ENCODE measurements at regions not wholly inside any gene's neighbourhood (a gene's known extent, or its start where the extent isn't known, plus 50 kb on each side); places are given as distances from the start of the nearest gene placed in this dataset.
A peak's percentile ranks its signal among the peaks of the same experiment; 100 is the strongest.
"Not testable (repeated sequence)": the region's sequence is repeated elsewhere in the genome, so short reads cannot be mapped to it uniquely, and the experiment has no call there.

DNA sequence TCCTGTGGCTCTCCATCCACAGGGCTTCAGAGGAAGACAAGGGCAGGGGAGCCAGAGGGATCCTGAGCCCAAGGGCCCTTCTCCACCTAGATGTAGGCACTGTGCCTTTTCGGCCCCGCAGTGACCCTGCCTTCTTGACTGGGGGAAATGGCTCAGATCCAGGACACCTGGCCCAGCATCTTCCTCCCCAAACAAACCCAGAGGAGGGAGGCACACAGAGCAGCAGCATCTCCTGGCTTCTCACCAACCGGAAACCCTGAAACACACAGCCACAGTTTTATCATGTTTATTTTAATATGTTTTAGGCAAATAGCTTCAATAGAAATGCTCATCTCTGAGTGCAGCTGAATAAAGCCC, 84.5 kb upstream of the LRFN2 start:
- Mint-ChIP-seq H3K4me1 (no peaks in the 10 kb centered on the region), H3K36me3 (no peaks in the 10 kb centered on the region), H3K27ac (no peak overlapping the region), H3K4me3 (no peak overlapping the region), H3K9me3 (ENCODE audit: low read depth) (peaks cover 3% of the 10 kb centered on the region), H3K27me3 (peaks cover 7% of the 10 kb centered on the region)
- ATAC-seq (no peak), DNase-seq (no peak)
- CTCF ChIA-PET = no interaction called here

- Mint-ChIP-seq H3K4me3 (no peak overlapping the region), H3K27me3 (peaks cover 7% of the 10 kb centered on the region), H3K4me1 (no peaks in the 10 kb centered on the region), H3K36me3 (no peaks in the 10 kb centered on the region), H3K9me3 (ENCODE audit: low read depth) (peaks cover 3% of the 10 kb centered on the region), H3K27ac (no peak overlapping the region)
- CTCF ChIA-PET = no interaction called here
- ATAC-seq (no peak), DNase-seq (no peak)
These were observed 84.0 kb upstream of the LRFN2 start for GRCh38 chr6:40671001-40671693.

- Mint-ChIP-seq H3K4me3 (no peak overlapping the region), H3K36me3 (no peaks in the 10 kb centered on the region), H3K9me3 (ENCODE audit: low read depth) (peaks cover 8% of the 10 kb centered on the region), H3K4me1 (no peaks in the 10 kb centered on the region), H3K27me3 (peaks cover 7% of the 10 kb centered on the region), H3K27ac (no peak overlapping the region)
- CTCF ChIA-PET = no interaction called here
- DNase-seq = no peak
- ATAC-seq = no peak
These were observed 82.2 kb upstream of the LRFN2 start for GRCh38 chr6:40669343-40669742.

- Mint-ChIP-seq H3K9me3 (ENCODE audit: low read depth) (peaks cover 13% of the 10 kb centered on the region), H3K4me3 (no peak overlapping the region)
These were observed 81.0 kb upstream of the LRFN2 start for GRCh38 chr6:40668203-40668602.

GRCh38 chr6:40666530-40666929, 79.4 kb upstream of the LRFN2 start:
- Mint-ChIP-seq H3K27ac (no peak overlapping the region), H3K9me3 (ENCODE audit: low read depth) (peaks cover 13% of the 10 kb centered on the region)
- CTCF ChIA-PET = no interaction called here

More at GRCh38 chr6:40668203-40668602, 81.0 kb upstream of the LRFN2 start:
- CTCF ChIA-PET = no interaction called here
- DNase-seq (no peak), ATAC-seq (no peak)
- H3K27ac Mint-ChIP-seq = no peak overlapping the region
- no peaks in the 10 kb centered on the region for H3K36me3 Mint-ChIP-seq
- peaks cover 7% of the 10 kb centered on the region for H3K27me3 Mint-ChIP-seq
- H3K4me1 Mint-ChIP-seq = no peaks in the 10 kb centered on the region

GRCh38 chr6:40661726-40662125, 74.6 kb upstream of the LRFN2 start:
- no peak overlapping the region for H3K27ac Mint-ChIP-seq
- peaks cover 6% of the 10 kb centered on the region for H3K27me3 Mint-ChIP-seq
- CTCF ChIA-PET = no interaction called here
- H3K9me3 Mint-ChIP-seq (ENCODE audit: low read depth) = peaks cover 10% of the 10 kb centered on the region
- DNase-seq = no peak
- no peak overlapping the region for H3K4me3 Mint-ChIP-seq
- H3K36me3 Mint-ChIP-seq = no peaks in the 10 kb centered on the region
- no peak for ATAC-seq
- H3K4me1 Mint-ChIP-seq = no peaks in the 10 kb centered on the region

More at GRCh38 chr6:40666530-40666929, 79.4 kb upstream of the LRFN2 start:
- DNase-seq (no peak), ATAC-seq (no peak)
- H3K27me3 Mint-ChIP-seq = peaks cover 3% of the 10 kb centered on the region
- no peak overlapping the region for H3K4me3 Mint-ChIP-seq
- H3K4me1 Mint-ChIP-seq = no peaks in the 10 kb centered on the region
- H3K36me3 Mint-ChIP-seq = no peaks in the 10 kb centered on the region

GRCh38 chr6:40656772-40657171, 69.6 kb upstream of the LRFN2 start:
- ATAC-seq; DNase-seq; H3K36me3 Mint-ChIP-seq; H3K27me3 Mint-ChIP-seq; H3K4me3 Mint-ChIP-seq; H3K9me3 Mint-ChIP-seq (ENCODE audit: low read depth); H3K27ac Mint-ChIP-seq; CTCF ChIA-PET; H3K4me1 Mint-ChIP-seq: not testable (repeated sequence)

DNA sequence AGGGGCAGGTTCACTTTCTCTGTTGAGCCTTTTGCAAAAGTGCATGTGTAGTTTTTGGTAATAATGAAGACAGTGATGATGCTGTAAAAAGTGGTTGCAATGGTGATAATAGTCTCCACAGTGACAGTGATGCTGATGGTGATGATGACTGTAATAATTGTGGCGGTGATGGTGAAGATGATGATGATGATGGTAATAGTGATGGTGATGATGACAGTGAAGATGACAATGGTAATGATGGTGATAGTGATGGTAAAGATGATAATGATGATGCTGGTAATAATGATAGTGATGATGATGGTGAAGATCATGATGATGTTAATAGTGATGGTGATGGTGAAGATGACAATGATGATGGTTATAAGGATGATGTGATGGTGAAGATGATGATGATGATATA, 67.7 kb upstream of the LRFN2 start:
- CTCF ChIA-PET = interaction anchor here (0.6 kb wide), 1 partner anchor 268 kb away, joined by 3 read pairs; no protein-coding TSS in a partner anchor
- no peaks in the 10 kb centered on the region for H3K4me1 Mint-ChIP-seq

DNA sequence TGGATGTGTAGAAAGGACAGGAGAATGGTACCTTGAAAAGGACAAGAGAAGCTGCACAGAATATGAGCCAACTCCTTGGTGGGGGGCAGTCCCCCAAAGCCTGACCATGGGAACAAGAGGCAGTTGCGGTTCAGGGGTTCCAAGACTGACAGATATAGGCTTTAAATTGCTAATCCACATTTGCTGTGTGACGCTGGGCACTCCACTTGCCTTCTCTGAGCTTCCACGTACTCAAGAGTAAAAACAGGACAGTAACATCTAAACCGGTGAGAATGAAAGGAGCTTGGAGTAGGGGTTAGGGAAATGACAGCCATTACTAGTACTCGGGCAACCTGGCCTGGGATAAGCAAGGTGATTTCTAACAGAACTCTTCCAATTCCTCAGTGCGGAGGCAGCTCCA, 57.9 kb upstream of the LRFN2 start:
- DNase-seq = no peak
- Mint-ChIP-seq H3K4me3 (no peak overlapping the region), H3K27me3 (peaks cover 18% of the 10 kb centered on the region), H3K36me3 (no peaks in the 10 kb centered on the region), H3K27ac (no peak overlapping the region), H3K4me1 (peaks cover 15% of the 10 kb centered on the region), H3K9me3 (ENCODE audit: low read depth) (no peaks in the 10 kb centered on the region)
- no peak for ATAC-seq
- CTCF ChIA-PET = no interaction called here

More for the DNA sequence above, 67.7 kb upstream of the LRFN2 start:
- ATAC-seq (no peak), DNase-seq (no peak)
- H3K36me3 Mint-ChIP-seq = no peaks in the 10 kb centered on the region
- peaks cover 7% of the 10 kb centered on the region for H3K27me3 Mint-ChIP-seq
- H3K4me3 Mint-ChIP-seq = no peak overlapping the region
- H3K27ac Mint-ChIP-seq = no peak overlapping the region
- H3K9me3 Mint-ChIP-seq (ENCODE audit: low read depth) = no peaks in the 10 kb centered on the region

DNA sequence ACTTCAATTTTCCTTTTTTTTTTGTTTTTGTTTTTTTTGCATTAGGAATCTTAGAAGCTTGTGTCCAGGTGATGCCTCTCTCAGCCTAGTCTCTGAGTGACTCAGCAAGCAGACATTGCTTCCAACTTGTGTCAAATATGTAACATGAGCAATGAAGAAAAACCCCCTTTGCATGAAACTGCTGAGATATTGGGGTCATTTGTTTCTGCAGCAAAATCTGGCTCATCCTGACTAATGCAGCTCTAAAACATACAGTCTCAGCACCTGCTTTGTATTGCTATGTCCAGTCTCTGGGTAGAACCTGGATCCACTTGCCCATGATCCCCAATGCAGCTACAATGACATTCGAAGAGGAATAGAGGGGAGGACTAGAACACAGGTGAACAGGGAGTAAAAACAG, 55.7 kb upstream of the LRFN2 start:
- H3K4me3 Mint-ChIP-seq = no peak overlapping the region
- H3K27me3 Mint-ChIP-seq = peaks cover 9% of the 10 kb centered on the region
- H3K27ac Mint-ChIP-seq = no peak overlapping the region
- no peaks in the 10 kb centered on the region for H3K36me3 Mint-ChIP-seq
- peaks cover 18% of the 10 kb centered on the region for H3K4me1 Mint-ChIP-seq
- ATAC-seq = no peak
- CTCF ChIA-PET = no interaction called here
- H3K9me3 Mint-ChIP-seq (ENCODE audit: low read depth) = no peaks in the 10 kb centered on the region
- DNase-seq = no peak

DNA sequence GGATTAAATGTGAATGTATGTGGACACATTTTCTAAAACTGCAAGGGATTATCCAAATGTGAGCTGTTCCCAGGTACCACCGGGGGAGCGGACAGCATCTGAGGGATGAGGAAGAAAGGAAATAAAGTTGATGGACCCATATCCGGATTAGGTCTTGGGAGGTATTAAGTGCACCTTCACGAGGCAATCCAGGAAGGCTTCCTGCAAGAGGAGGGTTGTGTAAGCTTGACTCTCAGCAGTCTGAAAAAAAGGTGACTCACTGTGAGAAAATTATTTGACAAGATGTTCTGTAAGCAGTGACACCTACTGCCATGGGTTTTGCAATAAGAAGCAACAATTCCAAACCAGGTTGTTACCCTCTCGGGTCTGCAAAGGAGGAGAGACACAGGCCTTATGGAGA, 55.0 kb upstream of the LRFN2 start:
- Mint-ChIP-seq H3K27ac (no peak overlapping the region), H3K36me3 (no peaks in the 10 kb centered on the region), H3K27me3 (peaks cover 4% of the 10 kb centered on the region), H3K4me3 (no peak overlapping the region), H3K9me3 (ENCODE audit: low read depth) (no peaks in the 10 kb centered on the region), H3K4me1 (peaks cover 18% of the 10 kb centered on the region)
- CTCF ChIA-PET = no interaction called here
- DNase-seq (no peak), ATAC-seq (no peak)

GRCh38 chr6:40640599-40641227, 53.5 kb upstream of the LRFN2 start:
- ATAC-seq (peak; percentile 61), DNase-seq (peak; percentile 65)
- Mint-ChIP-seq H3K4me1 (peaks cover 18% of the 10 kb centered on the region), H3K27me3 (no peaks in the 10 kb centered on the region), H3K4me3 (no peak overlapping the region), H3K9me3 (ENCODE audit: low read depth) (no peaks in the 10 kb centered on the region), H3K36me3 (no peaks in the 10 kb centered on the region), H3K27ac (peak overlapping the region; percentile 37)
- CTCF ChIA-PET = interaction anchor here (1.6 kb wide), 1 partner anchor 56 kb away, joined by 4 read pairs; no protein-coding TSS in a partner anchor

Measured in activated CD8-positive, alpha-beta memory T cell treated with anti-CD3 and anti-CD28 coated beads, Interleukin-2, amount 10 ng/mL, durations not matched to agents 7 days and 5 days (primary cell).